ENCODE measurements at regions not wholly inside any gene's neighbourhood (a gene's known extent, or its start where the extent isn't known, plus 50 kb on each side); places are given as distances from the start of the nearest gene placed in this dataset.

DNA sequence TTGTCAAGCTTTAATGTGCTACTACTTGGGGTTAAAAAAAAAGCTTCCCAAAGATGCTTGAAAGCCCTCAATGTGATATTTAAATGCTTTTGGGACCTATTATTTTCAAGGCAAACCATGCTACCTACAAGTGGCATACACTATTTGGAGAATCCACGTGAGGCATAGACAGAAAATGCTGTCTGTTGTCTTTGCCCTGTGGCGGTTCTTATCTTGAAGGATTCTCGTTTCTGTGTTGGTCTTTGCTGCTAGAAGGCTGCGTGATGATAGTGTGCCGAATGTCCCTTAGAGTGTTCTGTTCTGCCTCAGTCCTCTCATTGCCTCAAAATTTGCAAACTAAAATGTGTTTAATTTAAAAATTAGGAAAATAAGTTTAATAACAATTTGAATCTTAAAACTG is 356.2 kb upstream of the RARB start:
- Histone ChIP-seq H3K4me1 (ENCODE audit: control insufficient read depth, insufficient read depth, low read length) (no peaks in the 10 kb centered on the region), H3K9me3 (ENCODE audit: control insufficient read depth, insufficient read depth, low read length) (no peaks in the 10 kb centered on the region), H3K36me3 (ENCODE audit: control insufficient read depth, insufficient read depth, low read length) (no peaks in the 10 kb centered on the region), H3K4me3 (ENCODE audit: low read length) (no peak overlapping the region), H3K27ac (ENCODE audit: low read length) (no peak overlapping the region), H3K27me3 (ENCODE audit: control insufficient read depth, insufficient read depth, low read length) (no peaks in the 10 kb centered on the region)
- DNase-seq (ENCODE audit: low read depth, low spot score), result no peak
- WGBS (ENCODE audit: insufficient coverage, insufficient read length), result no CpG with 5 or more reads among the region's 5 CpGs

DNA sequence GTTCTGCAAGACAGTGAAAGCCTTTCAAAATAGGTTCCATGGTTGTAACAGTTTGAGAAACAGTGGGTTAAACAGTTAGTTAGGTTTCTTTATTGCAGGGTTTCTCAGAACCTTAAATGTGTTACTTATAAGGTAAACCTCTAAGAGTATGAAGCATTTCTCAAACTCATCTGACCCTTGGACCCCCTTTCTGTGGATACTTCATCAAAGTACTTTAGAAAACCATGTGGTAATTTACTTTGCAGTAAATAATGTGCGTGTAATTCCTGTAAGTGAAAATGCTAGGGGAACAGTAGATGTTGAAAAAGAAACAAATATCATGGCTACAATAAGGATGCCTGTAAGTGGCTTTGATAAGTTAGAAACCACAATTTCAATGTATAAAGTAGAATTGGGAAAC is 354.6 kb upstream of the RARB start:
- Histone ChIP-seq H3K9me3 (ENCODE audit: control insufficient read depth, insufficient read depth, low read length) (no peaks in the 10 kb centered on the region), H3K4me1 (ENCODE audit: control insufficient read depth, insufficient read depth, low read length) (no peaks in the 10 kb centered on the region), H3K36me3 (ENCODE audit: control insufficient read depth, insufficient read depth, low read length) (no peaks in the 10 kb centered on the region), H3K4me3 (ENCODE audit: low read length) (no peak overlapping the region), H3K27me3 (ENCODE audit: control insufficient read depth, insufficient read depth, low read length) (no peaks in the 10 kb centered on the region), H3K27ac (ENCODE audit: low read length) (no peak overlapping the region)
- no CpG with 5 or more reads among the region's 1 CpG for WGBS (ENCODE audit: insufficient coverage, insufficient read length)
- DNase-seq (ENCODE audit: low read depth, low spot score), result no peak

GRCh38 chr3:25074149-25074548 is 353.9 kb upstream of the RARB start:
- Histone ChIP-seq H3K4me1 (ENCODE audit: control insufficient read depth, insufficient read depth, low read length) (no peaks in the 10 kb centered on the region), H3K27me3 (ENCODE audit: control insufficient read depth, insufficient read depth, low read length) (no peaks in the 10 kb centered on the region), H3K27ac (ENCODE audit: low read length) (no peak overlapping the region), H3K36me3 (ENCODE audit: control insufficient read depth, insufficient read depth, low read length) (no peaks in the 10 kb centered on the region), H3K4me3 (ENCODE audit: low read length) (no peak overlapping the region), H3K9me3 (ENCODE audit: control insufficient read depth, insufficient read depth, low read length) (no peaks in the 10 kb centered on the region)
- no CpG with 5 or more reads among the region's 3 CpGs for WGBS (ENCODE audit: insufficient coverage, insufficient read length)
- no peak for DNase-seq (ENCODE audit: low read depth, low spot score)

DNA sequence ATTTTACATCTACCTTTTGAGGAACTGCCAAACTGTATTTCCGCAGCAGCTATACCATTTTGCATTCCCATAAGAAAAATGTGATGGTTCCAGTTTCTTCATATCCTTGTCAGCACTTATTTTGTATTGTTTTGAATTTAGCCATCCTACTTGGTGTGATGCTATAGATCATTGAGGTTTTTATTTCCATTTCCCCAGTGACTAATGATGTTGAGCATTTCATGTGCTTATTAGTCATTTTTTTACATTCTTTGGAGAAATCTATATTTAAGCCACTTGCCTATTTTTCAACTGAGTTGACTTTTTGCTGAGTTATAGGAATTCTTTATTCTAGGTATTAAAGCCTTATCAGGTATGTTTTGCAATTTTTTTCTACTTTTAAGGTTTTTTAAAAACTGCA is 347.6 kb upstream of the RARB start:
- DNase-seq (ENCODE audit: low read depth, low spot score), result no peak
- Histone ChIP-seq H3K4me1 (ENCODE audit: control insufficient read depth, insufficient read depth, low read length) (no peaks in the 10 kb centered on the region), H3K9me3 (ENCODE audit: control insufficient read depth, insufficient read depth, low read length) (no peaks in the 10 kb centered on the region), H3K27me3 (ENCODE audit: control insufficient read depth, insufficient read depth, low read length) (no peaks in the 10 kb centered on the region), H3K27ac (ENCODE audit: low read length) (no peak overlapping the region), H3K4me3 (ENCODE audit: low read length) (no peak overlapping the region), H3K36me3 (ENCODE audit: control insufficient read depth, insufficient read depth, low read length) (no peaks in the 10 kb centered on the region)
- no CpG with 5 or more reads among the region's 1 CpG for WGBS (ENCODE audit: insufficient coverage, insufficient read length)

DNA sequence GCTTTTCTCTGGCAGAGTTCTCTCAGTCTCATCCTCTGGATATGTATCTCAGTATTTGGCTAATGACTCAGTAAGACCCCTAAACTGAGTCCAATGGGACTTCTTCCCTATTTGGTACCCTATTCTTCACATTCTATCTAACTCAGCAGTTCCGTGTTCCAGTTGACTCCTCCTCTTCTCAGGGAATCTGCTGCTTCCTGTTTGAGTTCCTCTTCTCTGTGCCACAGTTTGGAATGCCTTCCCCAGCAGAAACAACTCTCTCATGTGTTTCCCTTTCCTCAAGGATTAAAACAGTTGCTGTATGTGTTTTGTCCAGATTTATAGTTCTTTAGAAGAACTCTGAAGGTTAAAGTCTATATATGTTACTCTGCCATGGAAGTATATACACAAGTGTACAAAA is 344.0 kb upstream of the RARB start:
- H3K9me3 ChIP-seq (ENCODE audit: control insufficient read depth, insufficient read depth, low read length), result no peaks in the 10 kb centered on the region
- H3K27me3 ChIP-seq (ENCODE audit: control insufficient read depth, insufficient read depth, low read length), result no peaks in the 10 kb centered on the region
- H3K4me1 ChIP-seq (ENCODE audit: control insufficient read depth, insufficient read depth, low read length), result no peaks in the 10 kb centered on the region
- no CpG with 5 or more reads among the region's 1 CpG for WGBS (ENCODE audit: insufficient coverage, insufficient read length)
- no peak overlapping the region for H3K4me3 ChIP-seq (ENCODE audit: low read length)
- no peak overlapping the region for H3K27ac ChIP-seq (ENCODE audit: low read length)
- H3K36me3 ChIP-seq (ENCODE audit: control insufficient read depth, insufficient read depth, low read length), result no peaks in the 10 kb centered on the region
- DNase-seq (ENCODE audit: low read depth, low spot score), result no peak

GRCh38 chr3:25086721-25087120 is 341.3 kb upstream of the RARB start:
- H3K4me3 ChIP-seq (ENCODE audit: low read length), result no peak overlapping the region
- no peak overlapping the region for H3K27ac ChIP-seq (ENCODE audit: low read length)
- no CpG with 5 or more reads among the region's 3 CpGs for WGBS (ENCODE audit: insufficient coverage, insufficient read length)
- no peaks in the 10 kb centered on the region for H3K36me3 ChIP-seq (ENCODE audit: control insufficient read depth, insufficient read depth, low read length)
- no peaks in the 10 kb centered on the region for H3K9me3 ChIP-seq (ENCODE audit: control insufficient read depth, insufficient read depth, low read length)
- H3K27me3 ChIP-seq (ENCODE audit: control insufficient read depth, insufficient read depth, low read length), result no peaks in the 10 kb centered on the region
- no peaks in the 10 kb centered on the region for H3K4me1 ChIP-seq (ENCODE audit: control insufficient read depth, insufficient read depth, low read length)
- DNase-seq (ENCODE audit: low read depth, low spot score), result no peak

DNA sequence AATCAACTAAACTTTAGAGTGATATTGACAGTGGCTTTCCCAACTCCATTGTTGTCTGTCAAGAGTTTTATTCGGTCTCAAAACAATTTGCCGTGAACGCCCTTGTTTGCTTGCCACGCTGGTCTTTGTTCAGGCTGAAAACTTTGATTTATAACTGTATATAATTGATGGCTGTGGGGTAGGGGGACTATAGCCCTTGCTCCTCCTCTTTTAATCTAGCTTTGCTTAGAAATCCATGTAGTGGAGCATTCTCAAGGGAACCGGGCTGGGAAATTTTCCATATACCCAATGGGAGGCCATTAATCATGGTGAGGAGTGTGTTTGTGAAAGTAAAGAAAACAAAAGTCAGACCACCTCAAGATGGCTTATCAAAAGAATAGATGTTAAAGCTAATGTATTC is 339.8 kb upstream of the RARB start:
- H3K27me3 ChIP-seq (ENCODE audit: control insufficient read depth, insufficient read depth, low read length), result no peaks in the 10 kb centered on the region
- no peak overlapping the region for H3K4me3 ChIP-seq (ENCODE audit: low read length)
- no peaks in the 10 kb centered on the region for H3K36me3 ChIP-seq (ENCODE audit: control insufficient read depth, insufficient read depth, low read length)
- no peaks in the 10 kb centered on the region for H3K9me3 ChIP-seq (ENCODE audit: control insufficient read depth, insufficient read depth, low read length)
- DNase-seq (ENCODE audit: low read depth, low spot score), result no peak
- no peak overlapping the region for H3K27ac ChIP-seq (ENCODE audit: low read length)
- WGBS (ENCODE audit: insufficient coverage, insufficient read length), result no CpG with 5 or more reads among the region's 5 CpGs
- no peaks in the 10 kb centered on the region for H3K4me1 ChIP-seq (ENCODE audit: control insufficient read depth, insufficient read depth, low read length)

- no peak for DNase-seq (ENCODE audit: low read depth, low spot score)
- WGBS (ENCODE audit: insufficient coverage, insufficient read length), result no CpG with 5 or more reads among the region's 6 CpGs
- no peaks in the 10 kb centered on the region for H3K36me3 ChIP-seq (ENCODE audit: control insufficient read depth, insufficient read depth, low read length)
- no peak overlapping the region for H3K4me3 ChIP-seq (ENCODE audit: low read length)
- H3K27me3 ChIP-seq (ENCODE audit: control insufficient read depth, insufficient read depth, low read length), result no peaks in the 10 kb centered on the region
- peaks cover 1% of the 10 kb centered on the region for H3K4me1 ChIP-seq (ENCODE audit: control insufficient read depth, insufficient read depth, low read length)
- no peak overlapping the region for H3K27ac ChIP-seq (ENCODE audit: low read length)
- no peaks in the 10 kb centered on the region for H3K9me3 ChIP-seq (ENCODE audit: control insufficient read depth, insufficient read depth, low read length)
Observed at GRCh38 chr3:25090698-25091453, 337.2 kb upstream of the RARB start.

- WGBS (ENCODE audit: insufficient coverage, insufficient read length), result no CpG with 5 or more reads among the region's 5 CpGs
Observed at GRCh38 chr3:25091934-25092333, 336.1 kb upstream of the RARB start.

GRCh38 chr3:25094932-25095685 is 333.0 kb upstream of the RARB start:
- H3K4me3 ChIP-seq (ENCODE audit: low read length), result no peak overlapping the region
- WGBS (ENCODE audit: insufficient coverage, insufficient read length), result no CpG with 5 or more reads among the region's 2 CpGs
- peaks cover 1% of the 10 kb centered on the region for H3K4me1 ChIP-seq (ENCODE audit: control insufficient read depth, insufficient read depth, low read length)
- DNase-seq (ENCODE audit: low read depth, low spot score), result no peak
- no peaks in the 10 kb centered on the region for H3K27me3 ChIP-seq (ENCODE audit: control insufficient read depth, insufficient read depth, low read length)
- no peaks in the 10 kb centered on the region for H3K36me3 ChIP-seq (ENCODE audit: control insufficient read depth, insufficient read depth, low read length)
- no peaks in the 10 kb centered on the region for H3K9me3 ChIP-seq (ENCODE audit: control insufficient read depth, insufficient read depth, low read length)
- H3K27ac ChIP-seq (ENCODE audit: low read length), result no peak overlapping the region

More at GRCh38 chr3:25091934-25092333, 336.1 kb upstream of the RARB start:
- no peak overlapping the region for H3K27ac ChIP-seq (ENCODE audit: low read length)
- peaks cover 1% of the 10 kb centered on the region for H3K4me1 ChIP-seq (ENCODE audit: control insufficient read depth, insufficient read depth, low read length)
- no peaks in the 10 kb centered on the region for H3K36me3 ChIP-seq (ENCODE audit: control insufficient read depth, insufficient read depth, low read length)
- DNase-seq (ENCODE audit: low read depth, low spot score), result no peak
- H3K9me3 ChIP-seq (ENCODE audit: control insufficient read depth, insufficient read depth, low read length), result no peaks in the 10 kb centered on the region
- no peaks in the 10 kb centered on the region for H3K27me3 ChIP-seq (ENCODE audit: control insufficient read depth, insufficient read depth, low read length)
- H3K4me3 ChIP-seq (ENCODE audit: low read length), result no peak overlapping the region
